ENCODE measurements at regions not wholly inside any gene's neighbourhood (a gene's known extent, or its start where the extent isn't known, plus 50 kb on each side); places are given as distances from the start of the nearest gene placed in this dataset.

DNA sequence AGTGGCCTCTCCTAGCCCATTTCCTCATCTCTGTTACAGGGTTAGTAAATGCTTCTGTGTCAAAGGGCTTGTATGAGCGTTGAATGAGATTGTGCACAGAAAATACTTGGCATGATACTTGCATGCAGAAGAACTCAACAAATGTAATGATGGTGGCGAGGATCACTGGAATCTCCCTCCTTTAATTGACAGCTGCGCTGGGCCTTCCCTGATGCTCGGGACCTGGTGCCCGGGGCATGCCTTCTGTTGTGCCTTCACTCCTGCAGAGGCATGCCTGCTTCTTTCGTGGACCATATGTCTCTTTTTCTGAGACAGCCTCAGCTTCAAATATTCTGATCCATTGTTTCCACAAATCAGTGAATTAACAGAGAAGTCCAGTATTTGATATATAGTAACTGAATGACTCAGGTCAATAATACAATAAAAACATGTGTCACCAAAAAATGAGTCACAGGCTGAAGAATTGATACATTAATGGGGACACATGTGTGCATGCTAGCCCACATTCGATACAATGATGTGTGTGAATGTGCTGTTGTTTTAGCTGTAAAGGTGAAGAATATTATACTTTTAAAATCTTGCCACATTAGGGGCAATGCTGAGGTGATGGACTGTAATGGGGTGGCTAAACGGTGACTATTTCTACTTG, 243.3 kb upstream of the TBL1XR1 start:
- TF ChIP-seq, protein P1, sequence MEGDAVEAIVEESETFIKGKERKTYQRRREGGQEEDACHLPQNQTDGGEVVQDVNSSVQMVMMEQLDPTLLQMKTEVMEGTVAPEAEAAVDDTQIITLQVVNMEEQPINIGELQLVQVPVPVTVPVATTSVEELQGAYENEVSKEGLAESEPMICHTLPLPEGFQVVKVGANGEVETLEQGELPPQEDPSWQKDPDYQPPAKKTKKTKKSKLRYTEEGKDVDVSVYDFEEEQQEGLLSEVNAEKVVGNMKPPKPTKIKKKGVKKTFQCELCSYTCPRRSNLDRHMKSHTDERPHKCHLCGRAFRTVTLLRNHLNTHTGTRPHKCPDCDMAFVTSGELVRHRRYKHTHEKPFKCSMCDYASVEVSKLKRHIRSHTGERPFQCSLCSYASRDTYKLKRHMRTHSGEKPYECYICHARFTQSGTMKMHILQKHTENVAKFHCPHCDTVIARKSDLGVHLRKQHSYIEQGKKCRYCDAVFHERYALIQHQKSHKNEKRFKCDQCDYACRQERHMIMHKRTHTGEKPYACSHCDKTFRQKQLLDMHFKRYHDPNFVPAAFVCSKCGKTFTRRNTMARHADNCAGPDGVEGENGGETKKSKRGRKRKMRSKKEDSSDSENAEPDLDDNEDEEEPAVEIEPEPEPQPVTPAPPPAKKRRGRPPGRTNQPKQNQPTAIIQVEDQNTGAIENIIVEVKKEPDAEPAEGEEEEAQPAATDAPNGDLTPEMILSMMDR (IDR thresholded peaks at IDR 0.05): no peak
- TF ChIP-seq POLR2A (IDR thresholded peaks at IDR 0.05): no peak

Measured in breast epithelium (tissue), 3 donors.